GM12878 (cell line): ENCODE measurements at regions not wholly inside any gene's neighbourhood (a gene's known extent, or its start where the extent isn't known, plus 50 kb on each side); places are given as distances from the start of the nearest gene placed in this dataset.

Source experiments
- ATAC-seq: fragments of 200-7000 bp; cut with Tn5 transposase; 3 replicates; pipeline ENCODE4 v1.9.1; 2020; ENCODE audit warnings: mild to moderate bottlenecking, moderate library complexity
- BruUV-seq: library from RNA; stranded (reverse); fragments of 400-500 nt; replicated peaks from 2 replicates; lab custom pipeline; 2021; lab: Mats Ljungman, UMichigan
- CTCF ChIA-PET: fragments of 300-600 bp; sonication (Branson Sonifier 250); formaldehyde crosslinking; extraction: SDS; loops from one replicate; lab custom pipeline; 2021; ENCODE audit warnings: inconsistent platforms; lab: Yijun Ruan, JAX
- POLR2A ChIA-PET: fragments of 350-600 bp; formaldehyde crosslinking; extraction: SDS; loops from one replicate; lab custom pipeline; 2021; ENCODE audit warnings: inconsistent platforms; lab: Charles Lee
- RAD21 ChIA-PET: fragments of 300-600 bp; sonication (Branson Sonifier 250); formaldehyde crosslinking; loops from one replicate; lab custom pipeline; 2023; ENCODE audit warnings: antibody characterized with exemption; ENCODE audit not compliant: unreplicated experiment; lab: Charles Lee
- SMC1A ChIA-PET: fragments of 300-600 bp; sonication (Branson Sonifier 250); formaldehyde crosslinking; loops from one replicate; lab custom pipeline; 2023; ENCODE audit not compliant: unreplicated experiment, uncharacterized antibody; lab: Charles Lee
- DNase-seq: peaks from one replicate; pipeline ENCODE4 v3.0.0-alpha.2; 2011; ENCODE audit warnings: low read depth, low spot score
- FAIRE-seq: peaks from 3 replicates; lab custom pipeline; 2011; peaks lifted over from hg19 to GRCh38; lab: Jason Lieb, UNC
- H2AFZ ChIP-seq: 2 replicates; pipeline ENCODE4 v1.6.0; 2011; ENCODE audit warnings: low read depth, low read length, control low read depth; ENCODE audit not compliant: control insufficient read depth
- H3K27ac ChIP-seq: 2 replicates; pipeline ENCODE4 v1.5.1; 2011; ENCODE audit warnings: control low read depth; ENCODE audit not compliant: control insufficient read depth, insufficient read depth
- H3K27me3 ChIP-seq, 2 experiments: replicated peaks in 1 of 2; 2 replicates each; pipeline versions ENCODE4 v1.6.0 to v1.6.1; 2011; ENCODE audit warnings: low read length in 1 of 2; ENCODE audit not compliant: control insufficient read depth in 2 of 2, insufficient read depth in 2 of 2
- H3K36me3 ChIP-seq, 2 experiments: 2 replicates each; pipeline ENCODE4 v1.5.1; 2011; ENCODE audit warnings: low read length in 1 of 2; ENCODE audit not compliant: control insufficient read depth in 2 of 2, insufficient read depth in 2 of 2
- H3K4me1 ChIP-seq: 2 replicates; pipeline ENCODE4 v1.6.1; 2011; ENCODE audit warnings: mild to moderate bottlenecking, low read length, moderate library complexity, mixed read lengths; ENCODE audit not compliant: control insufficient read depth, insufficient read depth
- H3K4me2 ChIP-seq: 2 replicates; pipeline ENCODE4 v1.6.0; 2011; ENCODE audit warnings: control low read depth; ENCODE audit not compliant: control insufficient read depth, insufficient read depth
- H3K4me3 ChIP-seq: fragments of 200-600 bp; sonication (generic); 2 replicates; pipeline ENCODE4 v1.5.1; 2016
- H3K79me2 ChIP-seq: 2 replicates; pipeline ENCODE4 v1.6.0; 2011; ENCODE audit warnings: low read length; ENCODE audit not compliant: control insufficient read depth, insufficient read depth
- H3K9ac ChIP-seq: 2 replicates; pipeline ENCODE4 v1.8.0; 2011; ENCODE audit warnings: low read length, control low read depth, mixed read lengths; ENCODE audit not compliant: control insufficient read depth, insufficient read depth
- H3K9me3 ChIP-seq: replicated peaks from 3 replicates; pipeline ENCODE4 v1.5.1; 2011; ENCODE audit warnings: mild to moderate bottlenecking, low read length; ENCODE audit not compliant: control insufficient read depth, insufficient read depth
- H4K20me1 ChIP-seq: 2 replicates; pipeline ENCODE4 v1.6.0; 2011; ENCODE audit not compliant: control insufficient read depth, insufficient read depth
- ASH2L ChIP-seq: fragments of 300-600, 200-600 bp; sonication (generic); IDR thresholded peaks from 2 replicates; pipeline ENCODE4 v1.6.1; 2017; ENCODE audit warnings: low read depth, mild to moderate bottlenecking, borderline replicate concordance
- CREB1 ChIP-seq: IDR thresholded peaks from 2 replicates; pipeline ENCODE4 v1.6.1; 2012; ENCODE audit warnings: low read depth, mild to moderate bottlenecking, inconsistent platforms
- FOXM1 ChIP-seq: IDR thresholded peaks from 2 replicates; pipeline ENCODE4 v1.6.1; 2012; ENCODE audit warnings: low read depth, mild to moderate bottlenecking, inconsistent platforms, low read length, moderate library complexity
- IKZF1 ChIP-seq: fragments of 450-650 bp; conservative IDR thresholded peaks from 2 replicates; pipeline ENCODE4 v1.6.1; 2017; ENCODE audit warnings: antibody characterized with exemption, mild to moderate bottlenecking
- IRF3 ChIP-seq: fragments of 450-650 bp; IDR thresholded peaks from 2 replicates; pipeline ENCODE4 v1.6.1; 2014; ENCODE audit warnings: mild to moderate bottlenecking
- KLF5 ChIP-seq: fragments of 450-650 bp; IDR thresholded peaks from 2 replicates; pipeline ENCODE4 v1.6.1; 2014; ENCODE audit warnings: mild to moderate bottlenecking; ENCODE audit not compliant: partially characterized antibody
- LARP7 ChIP-seq: fragments of 450-650 bp; IDR thresholded peaks from 2 replicates; pipeline ENCODE4 v1.6.1; 2017; ENCODE audit warnings: mild to moderate bottlenecking
- MYB ChIP-seq: fragments of 150-350 bp; IDR thresholded peaks from 2 replicates; pipeline ENCODE4 v1.6.1; 2014; ENCODE audit warnings: mild to moderate bottlenecking, low read depth, low read length, borderline replicate concordance
- MYC ChIP-seq: IDR thresholded peaks from 2 replicates; pipeline ENCODE4 v1.6.1; 2011; ENCODE audit warnings: mild to moderate bottlenecking, low read length, moderate library complexity, inconsistent platforms; ENCODE audit not compliant: insufficient read depth, insufficient replicate concordance, insufficient read length, severe bottlenecking
- NRF1 ChIP-seq: conservative IDR thresholded peaks from 2 replicates; pipeline ENCODE4 v1.6.1; 2011; ENCODE audit warnings: mild to moderate bottlenecking, low read depth, low read length, improper control_type of control experiment
- POLR2AphosphoS2 ChIP-seq: IDR thresholded peaks from 2 replicates; pipeline ENCODE4 v1.6.1; 2011; ENCODE audit warnings: low read depth, mild to moderate bottlenecking, low read length, improper control_type of control experiment, moderate library complexity
- SMARCA5 ChIP-seq: fragments of 450-650 bp; IDR thresholded peaks from 2 replicates; pipeline ENCODE4 v1.6.1; 2017; ENCODE audit warnings: mild to moderate bottlenecking
- STAT1 ChIP-seq: fragments of 450-650 bp; conservative IDR thresholded peaks from 2 replicates; pipeline ENCODE4 v1.6.1; 2014; ENCODE audit warnings: antibody characterized with exemption, mild to moderate bottlenecking
- TBL1XR1 ChIP-seq: IDR thresholded peaks from 2 replicates; pipeline ENCODE4 v1.6.1; 2012; ENCODE audit warnings: low read depth, low read length, improper control_type of control experiment
- TCF7 ChIP-seq: IDR thresholded peaks from 2 replicates; pipeline ENCODE4 v1.6.1; 2014; ENCODE audit warnings: antibody characterized with exemption, borderline replicate concordance
- ZBTB40 ChIP-seq: fragments of 450-650 bp; IDR thresholded peaks from 2 replicates; pipeline ENCODE4 v1.6.1; 2016; ENCODE audit warnings: mild to moderate bottlenecking, moderate library complexity, borderline replicate concordance
- ZNF592 ChIP-seq: fragments of 450-650 bp; IDR thresholded peaks from 2 replicates; pipeline ENCODE4 v1.6.1; 2017; ENCODE audit warnings: mild to moderate bottlenecking, moderate library complexity
- WGBS: methylation state at CpG from one replicate; pipeline ENCODE4 v1.1.6; 2016; ENCODE audit warnings: low lambda C conversion rate; ENCODE audit not compliant: insufficient replicate concordance, insufficient coverage; ENCODE audit errors: missing lambda C conversion rate; 5-methylcytosine and 5-hydroxymethylcytosine counted together
- in situ Hi-C: fragments of 300-500 bp; cut with MboI; formaldehyde crosslinking; loops from 9 replicates; pipeline ENCODE4 v1.14.3; 2018; ENCODE audit warnings: mixed read lengths
- intact Hi-C: fragments of 100-400 bp; cut with micrococcal nuclease; formaldehyde crosslinking; loops from one replicate; pipeline ENCODE4 v1.14.2; 2022; ENCODE audit not compliant: unreplicated experiment

GRCh38 chr1:232687304-232687703, 57.4 kb upstream of the SIPA1L2 start:
- 42% methylated on average over 6 of the region's 6 CpGs for WGBS
- H3K9ac ChIP-seq: no peak overlapping the region
- H3K4me1 ChIP-seq: no peaks in the 10 kb centered on the region
- no peaks in the 10 kb centered on the region; a peak in 1 of 4 replicates for H3K27me3 ChIP-seq
- H3K4me3 ChIP-seq: no peak overlapping the region
- POLR2A ChIA-PET: no interaction called here
- no peaks in the 10 kb centered on the region for H3K9me3 ChIP-seq
- no peak overlapping the region for H3K27ac ChIP-seq
- no peak for FAIRE-seq
- no peak overlapping the region for H2AFZ ChIP-seq
- H3K36me3 ChIP-seq: no peaks in the 10 kb centered on the region
- DNase-seq: no peak
- SMC1A ChIA-PET: no interaction called here
- no peak overlapping the region for H3K4me2 ChIP-seq
- ATAC-seq: no peak
- BruUV-seq: no TSS peak
- no peaks in the 10 kb centered on the region for H4K20me1 ChIP-seq
- H3K79me2 ChIP-seq: no peaks in the 10 kb centered on the region
- CTCF ChIA-PET: no interaction called here
- RAD21 ChIA-PET: no interaction called here
- intact Hi-C loops (no loop called here), in situ Hi-C loops (no loop called here)
- TF ChIP-seq IKZF1: no peak
- TF ChIP-seq SMARCA5: no peak
- TF ChIP-seq ASH2L: no peak
- TF ChIP-seq TBL1XR1: no peak
- TF ChIP-seq LARP7: no peak
- TF ChIP-seq MYC: no peak
- no peak for TF ChIP-seq TCF7
- no peak for TF ChIP-seq NRF1
- no peak for TF ChIP-seq ZBTB40
- no peak for TF ChIP-seq FOXM1
- TF ChIP-seq STAT1: no peak
- TF ChIP-seq KLF5: no peak
- TF ChIP-seq POLR2AphosphoS2: no peak
- no peak for TF ChIP-seq CREB1
- no peak for TF ChIP-seq ZNF592
- no peak for TF ChIP-seq MYB
- no peak for TF ChIP-seq IRF3
